H9 (cell line): ENCODE measurements at regions not wholly inside any gene's neighbourhood (a gene's known extent, or its start where the extent isn't known, plus 50 kb on each side); places are given as distances from the start of the nearest gene placed in this dataset.

Source experiments
- DNase-seq: peaks from one replicate; pipeline ENCODE4 v3.0.0-alpha.2; 2017
- H2AFZ ChIP-seq: one replicate; pipeline ENCODE4 v1.6.1; 2013; ENCODE audit warnings: mild to moderate bottlenecking, low read length, control low read depth, moderate library complexity
- H2AK5ac ChIP-seq: 2 replicates; pipeline ENCODE4 v1.6.1; 2013; ENCODE audit warnings: low read length, control low read depth, mixed read lengths; ENCODE audit not compliant: insufficient read length
- H2BK120ac ChIP-seq: one replicate; pipeline ENCODE4 v1.6.1; 2013; ENCODE audit warnings: low read depth, mild to moderate bottlenecking, low read length, control low read depth, inconsistent platforms; ENCODE audit not compliant: poor library complexity, severe bottlenecking
- H2BK12ac ChIP-seq: 2 replicates; pipeline ENCODE4 v1.6.1; 2013; ENCODE audit warnings: low read length, control low read depth, mixed read lengths, low read depth; ENCODE audit not compliant: insufficient read length
- H2BK15ac ChIP-seq: 2 replicates; pipeline ENCODE4 v1.6.1; 2013; ENCODE audit warnings: low read depth, low read length, control low read depth
- H2BK20ac ChIP-seq: one replicate; pipeline ENCODE4 v1.6.1; 2013; ENCODE audit warnings: low read depth, mild to moderate bottlenecking, low read length, control low read depth, inconsistent platforms; ENCODE audit not compliant: poor library complexity, severe bottlenecking
- H2BK5ac ChIP-seq: 2 replicates; pipeline ENCODE4 v1.6.1; 2013; ENCODE audit warnings: low read length, control low read depth, mixed read lengths; ENCODE audit not compliant: insufficient read length
- H3K14ac ChIP-seq: 2 replicates; pipeline ENCODE4 v1.6.1; 2013; ENCODE audit warnings: low read length, control low read depth; ENCODE audit not compliant: insufficient read depth
- H3K18ac ChIP-seq: 2 replicates; pipeline ENCODE4 v1.6.1; 2013; ENCODE audit warnings: low read depth, mild to moderate bottlenecking, mixed read lengths, low read length, control low read depth; ENCODE audit not compliant: insufficient read length
- H3K23ac ChIP-seq: 2 replicates; pipeline ENCODE4 v1.6.1; 2013; ENCODE audit warnings: low read length, control low read depth, mixed read lengths, low read depth; ENCODE audit not compliant: insufficient read length
- H3K23me2 ChIP-seq: 2 replicates; pipeline ENCODE4 v1.6.1; 2013; ENCODE audit warnings: low read depth, mild to moderate bottlenecking, mixed read lengths, low read length, control low read depth; ENCODE audit not compliant: insufficient read length, poor library complexity, severe bottlenecking
- H3K27ac ChIP-seq: 2 replicates; pipeline ENCODE4 v1.5.1; 2013; ENCODE audit warnings: low read length, control low read depth, mixed read lengths, low read depth; ENCODE audit not compliant: insufficient read length
- H3K27me3 ChIP-seq: 2 replicates; pipeline ENCODE4 v1.6.1; 2013; ENCODE audit warnings: low read length, control low read depth, inconsistent platforms; ENCODE audit not compliant: insufficient read depth
- H3K4ac ChIP-seq: 2 replicates; pipeline ENCODE4 v1.6.1; 2013; ENCODE audit warnings: low read depth, mild to moderate bottlenecking, control low read depth, inconsistent platforms, low read length, moderate library complexity
- H3K4me1 ChIP-seq: 2 replicates; pipeline ENCODE4 v1.6.1; 2013; ENCODE audit warnings: low read length, control low read depth, inconsistent platforms; ENCODE audit not compliant: insufficient read depth
- H3K4me2 ChIP-seq: 2 replicates; pipeline ENCODE4 v1.6.1; 2013; ENCODE audit warnings: low read length, control low read depth, mixed read lengths; ENCODE audit not compliant: insufficient read length, insufficient read depth
- H3K56ac ChIP-seq: 2 replicates; pipeline ENCODE4 v1.6.1; 2013; ENCODE audit warnings: low read depth, mild to moderate bottlenecking, mixed read lengths, low read length, control low read depth; ENCODE audit not compliant: insufficient read length
- H3K79me1 ChIP-seq: 2 replicates; pipeline ENCODE4 v1.6.1; 2013; ENCODE audit warnings: low read depth, mild to moderate bottlenecking, moderate library complexity, low read length, control low read depth, inconsistent platforms; ENCODE audit not compliant: insufficient read depth, poor library complexity, severe bottlenecking
- H3K79me2 ChIP-seq: 2 replicates; pipeline ENCODE4 v1.6.1; 2013; ENCODE audit warnings: low read length, control low read depth, inconsistent platforms; ENCODE audit not compliant: insufficient read depth
- H3K9ac ChIP-seq: 2 replicates; pipeline ENCODE4 v1.6.1; 2013; ENCODE audit warnings: low read length, control low read depth, mixed read lengths; ENCODE audit not compliant: insufficient read length; ENCODE audit errors: extremely low read depth
- H3K9me3 ChIP-seq: one replicate; pipeline ENCODE4 v1.6.1; 2013; ENCODE audit warnings: low read depth, low read length, inconsistent platforms; ENCODE audit not compliant: control insufficient read depth
- H3T11ph ChIP-seq: one replicate; pipeline ENCODE4 v1.6.1; 2013; ENCODE audit warnings: mild to moderate bottlenecking, low read length, control low read depth, inconsistent platforms
- H4K20me1 ChIP-seq: one replicate; pipeline ENCODE4 v1.6.1; 2013; ENCODE audit not compliant: control insufficient read depth, insufficient read length, insufficient read depth
- H4K5ac ChIP-seq: 2 replicates; pipeline ENCODE4 v1.6.1; 2013; ENCODE audit warnings: low read depth, mild to moderate bottlenecking, mixed read lengths, low read length, control low read depth; ENCODE audit not compliant: insufficient read length
- H4K8ac ChIP-seq: replicated peaks from 2 replicates; pipeline ENCODE4 v1.6.1; 2013; ENCODE audit warnings: low read length, control low read depth, mixed read lengths, low read depth; ENCODE audit not compliant: insufficient read length
- H4K91ac ChIP-seq: 2 replicates; pipeline ENCODE4 v1.6.1; 2013; ENCODE audit warnings: low read depth, mild to moderate bottlenecking, moderate library complexity, mixed read lengths, low read length, control low read depth; ENCODE audit not compliant: insufficient read length
- H3K27ac Mint-ChIP-seq, 3 experiments: 2 replicates in 2 of 3; 3 replicates in 1 of 3; pipeline ENCODE4 v1.8.0; 2020 to 2021; ENCODE audit warnings: mixed read lengths in 3 of 3, mild to moderate bottlenecking in 1 of 3, moderate library complexity in 1 of 3
- H3K27me3 Mint-ChIP-seq: 2 replicates; pipeline ENCODE4 v1.8.0; 2021; ENCODE audit warnings: low read depth, mild to moderate bottlenecking, moderate library complexity, mixed read lengths
- H3K36me3 Mint-ChIP-seq, 3 experiments: 2 replicates in 2 of 3; 3 replicates in 1 of 3; pipeline ENCODE4 v1.8.0; 2020 to 2021; ENCODE audit warnings: low read depth in 3 of 3, mixed read lengths in 3 of 3; ENCODE audit not compliant: insufficient read depth in 1 of 3
- H3K4me1 Mint-ChIP-seq, 2 experiments: 2 replicates each; pipeline ENCODE4 v1.8.0; 2020; ENCODE audit warnings: mixed read lengths in 2 of 2
- H3K4me3 Mint-ChIP-seq, 2 experiments: 2 replicates in 1 of 2; 3 replicates in 1 of 2; pipeline ENCODE4 v1.8.0; 2020 to 2021; ENCODE audit warnings: mild to moderate bottlenecking in 2 of 2, mixed read lengths in 2 of 2, moderate library complexity in 1 of 2
- H3K9me3 Mint-ChIP-seq, 2 experiments: 2 replicates in 1 of 2; 3 replicates in 1 of 2; pipeline ENCODE4 v1.8.0; 2020; ENCODE audit warnings: mild to moderate bottlenecking in 2 of 2, mixed read lengths in 2 of 2, moderate library complexity in 1 of 2
- WGBS: extraction: QIAGEN DNeasy Blood & Tissue Kit; methylation state at CpG from one replicate; pipeline ENCODE4 v1.1.7; 2013; ENCODE audit warnings: missing lambda C conversion rate, low lambda C conversion rate, mixed read lengths; ENCODE audit not compliant: insufficient read length; ENCODE audit errors: extremely low coverage; 5-methylcytosine and 5-hydroxymethylcytosine counted together
- TF ChIP-seq, protein P1 (sequence below): fragments of 200-600 bp; sonication (generic); conservative IDR thresholded peaks from 3 replicates; pipeline ENCODE4 v1.8.0; 2021; ENCODE audit warnings: antibody characterized with exemption, mild to moderate bottlenecking

GRCh38 chr12:60529723-60530122 lies 933.9 kb downstream of the SLC16A7 start:
- Histone ChIP-seq H3K18ac (no peak overlapping the region), H3K27me3 (no peaks in the 10 kb centered on the region), H3K4me2 (no peak overlapping the region), H3K9ac (no peak overlapping the region), H3K56ac (no peak overlapping the region), H2AK5ac (no peak overlapping the region), H4K5ac (no peak overlapping the region), H3K27ac (no peak overlapping the region), H3K23me2 (no peaks in the 10 kb centered on the region), H4K20me1 (no peaks in the 10 kb centered on the region), H3K79me2 (no peaks in the 10 kb centered on the region), H2AFZ (no peak overlapping the region), H2BK15ac (no peak overlapping the region), H3K14ac (no peak overlapping the region), H3K23ac (no peak overlapping the region), H3K4me1 (no peaks in the 10 kb centered on the region), H2BK20ac (no peak overlapping the region), H2BK12ac (no peak overlapping the region), H2BK120ac (no peak overlapping the region), H3K9me3 (no peaks in the 10 kb centered on the region), H4K91ac (no peak overlapping the region), H3T11ph (no peak overlapping the region), H4K8ac (no peak overlapping the region), H3K79me1 (no peaks in the 10 kb centered on the region), H3K4ac (no peak overlapping the region), H2BK5ac (no peak overlapping the region)
- Mint-ChIP-seq H3K36me3 (no peaks in the 10 kb centered on the region), H3K27me3 (no peaks in the 10 kb centered on the region), H3K4me1 (no peaks in the 10 kb centered on the region), H3K4me3 (no peak overlapping the region), H3K27ac (no peak overlapping the region), H3K9me3 (peaks cover 0 to 4% of the 10 kb centered on the region in 2 experiments; a peak in 2 of 5 replicates)
- TF ChIP-seq, protein P1, sequence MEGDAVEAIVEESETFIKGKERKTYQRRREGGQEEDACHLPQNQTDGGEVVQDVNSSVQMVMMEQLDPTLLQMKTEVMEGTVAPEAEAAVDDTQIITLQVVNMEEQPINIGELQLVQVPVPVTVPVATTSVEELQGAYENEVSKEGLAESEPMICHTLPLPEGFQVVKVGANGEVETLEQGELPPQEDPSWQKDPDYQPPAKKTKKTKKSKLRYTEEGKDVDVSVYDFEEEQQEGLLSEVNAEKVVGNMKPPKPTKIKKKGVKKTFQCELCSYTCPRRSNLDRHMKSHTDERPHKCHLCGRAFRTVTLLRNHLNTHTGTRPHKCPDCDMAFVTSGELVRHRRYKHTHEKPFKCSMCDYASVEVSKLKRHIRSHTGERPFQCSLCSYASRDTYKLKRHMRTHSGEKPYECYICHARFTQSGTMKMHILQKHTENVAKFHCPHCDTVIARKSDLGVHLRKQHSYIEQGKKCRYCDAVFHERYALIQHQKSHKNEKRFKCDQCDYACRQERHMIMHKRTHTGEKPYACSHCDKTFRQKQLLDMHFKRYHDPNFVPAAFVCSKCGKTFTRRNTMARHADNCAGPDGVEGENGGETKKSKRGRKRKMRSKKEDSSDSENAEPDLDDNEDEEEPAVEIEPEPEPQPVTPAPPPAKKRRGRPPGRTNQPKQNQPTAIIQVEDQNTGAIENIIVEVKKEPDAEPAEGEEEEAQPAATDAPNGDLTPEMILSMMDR, result no peak
- DNase-seq, result no peak
- no CpG with 5 or more reads among the region's 1 CpG for WGBS
